K562 (cell line): ENCODE measurements at regions not wholly inside any gene's neighbourhood (a gene's known extent, or its start where the extent isn't known, plus 50 kb on each side); places are given as distances from the start of the nearest gene placed in this dataset.

ENCODE experiments used
- ATAC-seq: fragments of 200-7000 bp; cut with Tn5 transposase; 3 replicates; pipeline ENCODE4 v1.9.1; 2020; ENCODE audit warnings: moderate library complexity
- BruUV-seq: library from RNA; stranded (reverse); fragments of 400-500 nt; replicated peaks from 2 replicates; lab custom pipeline; 2021; lab: Mats Ljungman, UMichigan
- CTCF ChIA-PET: fragments of 300-600 bp; formaldehyde crosslinking; extraction: SDS; loops from one replicate; lab custom pipeline; 2021; ENCODE audit warnings: low intra/inter-chr PET ratio; lab: Yijun Ruan, JAX
- POLR2A ChIA-PET: fragments of 300-600, 350-650 bp; sonication (Branson Sonifier 250); formaldehyde crosslinking; extraction: SDS; loops from one replicate; lab custom pipeline; 2021; ENCODE audit warnings: antibody characterized with exemption, inconsistent platforms; lab: Yijun Ruan, JAX
- DNase-seq, 4 experiments: peaks; one replicate each; pipeline versions ENCODE4 v3.0.0 to v3.0.0-alpha.2; 2011 to 2018; ENCODE audit warnings: low spot score in 3 of 4, mixed read lengths in 3 of 4; ENCODE audit errors: extremely low read depth in 1 of 4
- FAIRE-seq: peaks from 2 replicates; lab custom pipeline; 2011; peaks lifted over from hg19 to GRCh38; lab: Jason Lieb, UNC
- H2AFZ ChIP-seq: 2 replicates; pipeline ENCODE4 v1.6.0; 2011; ENCODE audit warnings: low read depth, low read length, control low read depth, inconsistent platforms
- H3K27ac ChIP-seq: fragments of 200-600 bp; 3 replicates; pipeline ENCODE4 v1.8.0; 2011; ENCODE audit warnings: low read depth, mild to moderate bottlenecking, control low read depth, inconsistent platforms, low read length, moderate library complexity, mixed read lengths; ENCODE audit errors: extremely low read depth
- H3K27me3 ChIP-seq, 2 experiments: fragments of 300-600 bp in 1 of 2; 2 replicates in 1 of 2; 3 replicates in 1 of 2; pipeline versions ENCODE4 v1.6.0 to v1.8.0; 2011; ENCODE audit warnings: inconsistent platforms in 2 of 2, low read length in 2 of 2, mild to moderate bottlenecking in 1 of 2, mixed read lengths in 1 of 2, moderate library complexity in 1 of 2; ENCODE audit not compliant: control insufficient read depth in 2 of 2, insufficient read depth in 2 of 2
- H3K36me3 ChIP-seq: fragments of 300-600 bp; 3 replicates; pipeline ENCODE4 v1.8.0; 2011; ENCODE audit warnings: mild to moderate bottlenecking, low read length, inconsistent platforms; ENCODE audit not compliant: control insufficient read depth, insufficient read depth
- H3K4me1 ChIP-seq, 2 experiments: fragments of 200-600 bp in 1 of 2; replicated peaks in 1 of 2; 2 replicates in 1 of 2; 3 replicates in 1 of 2; pipeline versions ENCODE4 v1.5.1 to v1.8.0; 2011; ENCODE audit warnings: inconsistent platforms in 2 of 2, low read length in 2 of 2, mild to moderate bottlenecking in 1 of 2, mixed read lengths in 1 of 2, moderate library complexity in 1 of 2; ENCODE audit not compliant: control insufficient read depth in 2 of 2, insufficient read depth in 2 of 2
- H3K4me2 ChIP-seq: 2 replicates; pipeline ENCODE4 v1.6.1; 2011; ENCODE audit warnings: low read length, control low read depth, inconsistent platforms, mixed read lengths; ENCODE audit not compliant: insufficient read depth
- H3K4me3 ChIP-seq: fragments of 200-600 bp; sonication (generic), shearing (Covaris generic); 2 replicates; pipeline ENCODE4 v1.5.1; 2016; ENCODE audit warnings: control low read depth, inconsistent platforms
- H3K79me2 ChIP-seq: fragments of 200-600 bp; 3 replicates; pipeline ENCODE4 v1.8.0; 2011; ENCODE audit warnings: low read length, inconsistent platforms; ENCODE audit not compliant: control insufficient read depth, insufficient read depth
- H3K9ac ChIP-seq, 2 experiments: 2 replicates each; pipeline versions ENCODE4 v1.6.0 to v1.6.1; 2011; ENCODE audit warnings: low read depth in 2 of 2, low read length in 2 of 2, control low read depth in 1 of 2, inconsistent platforms in 1 of 2, mild to moderate bottlenecking in 1 of 2, mixed read lengths in 1 of 2; ENCODE audit not compliant: insufficient read depth in 1 of 2
- H3K9me1 ChIP-seq: one replicate; pipeline ENCODE4 v1.6.0; 2011; ENCODE audit warnings: inconsistent platforms, mild to moderate bottlenecking, low read length, moderate library complexity; ENCODE audit not compliant: control insufficient read depth, insufficient read depth
- H3K9me3 ChIP-seq: replicated peaks from 2 replicates; pipeline ENCODE4 v1.5.1; 2011; ENCODE audit warnings: low read depth, low read length, inconsistent platforms; ENCODE audit not compliant: control insufficient read depth, insufficient read depth
- H4K20me1 ChIP-seq: replicated peaks from 2 replicates; pipeline ENCODE4 v1.6.1; 2011; ENCODE audit warnings: low read length, inconsistent platforms, mixed read lengths; ENCODE audit not compliant: control insufficient read depth, insufficient read depth
- ARID2 ChIP-seq: fragments of 450-650 bp; IDR thresholded peaks from 2 replicates; pipeline ENCODE4 v1.6.1; 2017; ENCODE audit warnings: antibody characterized with exemption, mild to moderate bottlenecking
- CREM ChIP-seq: IDR thresholded peaks from 2 replicates; pipeline ENCODE4 v1.6.1; 2014; ENCODE audit warnings: antibody characterized with exemption, low read depth
- CTBP1 ChIP-seq: fragments of 450-650 bp; IDR thresholded peaks from 2 replicates; pipeline ENCODE4 v1.6.1; 2016; ENCODE audit warnings: borderline replicate concordance
- ETV6 ChIP-seq, 3 experiments: fragments of 150-350 bp in 1 of 3; sonication (generic) in 1 of 3; formaldehyde crosslinking in 1 of 3; IDR thresholded peaks; 2 replicates each; pipeline versions ENCODE4 v1.6.1 to v1.8.0; 2014 to 2022; ENCODE audit warnings: borderline replicate concordance in 2 of 3, low read depth in 2 of 3, antibody characterized with exemption in 1 of 3, low read length in 1 of 3, mild to moderate bottlenecking in 1 of 3, missing genetic modification reagents in 1 of 3
- HDAC6 ChIP-seq: IDR thresholded peaks from 2 replicates; pipeline ENCODE4 v1.6.1; 2012; ENCODE audit warnings: low read depth, mild to moderate bottlenecking, control low read depth, inconsistent platforms, low read length, moderate library complexity
- HNRNPUL1 ChIP-seq: fragments of 200-400 bp; formaldehyde crosslinking; IDR thresholded peaks from 2 replicates; pipeline ENCODE4 v1.6.1; 2017; ENCODE audit warnings: low read length
- ZKSCAN1 ChIP-seq: fragments of 150-350 bp; IDR thresholded peaks from 2 replicates; pipeline ENCODE4 v1.6.1; 2016; ENCODE audit warnings: low read depth, low read length
- ZNF79 ChIP-seq: fragments of 250-450 bp; sonication (Bioruptor Pico); IDR thresholded peaks from 2 replicates; pipeline ENCODE4 v1.4.0; 2020; ENCODE audit warnings: low read depth, mild to moderate bottlenecking, moderate library complexity
- ZSCAN29 ChIP-seq: fragments of 450-650 bp; IDR thresholded peaks from 2 replicates; pipeline ENCODE4 v1.6.1; 2017
- WGBS: fragments of 100-300 bp; shearing (Covaris generic); methylation state at CpG from one replicate; pipeline ENCODE4 v1.1.6; 2016; ENCODE audit warnings: low coverage, mixed read lengths; ENCODE audit not compliant: insufficient coverage; ENCODE audit errors: missing lambda C conversion rate; 5-methylcytosine and 5-hydroxymethylcytosine counted together
- in situ Hi-C: fragments of 300-500 bp; cut with MboI; formaldehyde crosslinking; loops from 4 replicates; pipeline ENCODE4 v1.15.0; 2018; ENCODE audit warnings: inconsistent platforms, mixed read lengths
- intact Hi-C: fragments of 100-400 bp; cut with micrococcal nuclease; formaldehyde crosslinking; loops from 2 replicates; pipeline ENCODE4 v1.14.2; 2022
- TF ChIP-seq, protein P1 (sequence below): sonication (generic); formaldehyde crosslinking; IDR thresholded peaks from 2 replicates; pipeline ENCODE4 v1.8.1; 2023; ENCODE audit warnings: mild to moderate bottlenecking, missing genetic modification reagents, moderate library complexity
- TF ChIP-seq, protein P2 (sequence below): fragments of 250-450 bp; sonication (Bioruptor Pico); IDR thresholded peaks from 2 replicates; pipeline ENCODE4 v1.8.0; 2022; ENCODE audit warnings: moderate library complexity, mild to moderate bottlenecking, inconsistent platforms
- TF ChIP-seq, protein P3 (sequence below): fragments of 200-400 bp; formaldehyde crosslinking; IDR thresholded peaks from 2 replicates; pipeline ENCODE4 v1.6.1; 2017; ENCODE audit warnings: mild to moderate bottlenecking, low read depth, low read length, moderate library complexity

DNA sequence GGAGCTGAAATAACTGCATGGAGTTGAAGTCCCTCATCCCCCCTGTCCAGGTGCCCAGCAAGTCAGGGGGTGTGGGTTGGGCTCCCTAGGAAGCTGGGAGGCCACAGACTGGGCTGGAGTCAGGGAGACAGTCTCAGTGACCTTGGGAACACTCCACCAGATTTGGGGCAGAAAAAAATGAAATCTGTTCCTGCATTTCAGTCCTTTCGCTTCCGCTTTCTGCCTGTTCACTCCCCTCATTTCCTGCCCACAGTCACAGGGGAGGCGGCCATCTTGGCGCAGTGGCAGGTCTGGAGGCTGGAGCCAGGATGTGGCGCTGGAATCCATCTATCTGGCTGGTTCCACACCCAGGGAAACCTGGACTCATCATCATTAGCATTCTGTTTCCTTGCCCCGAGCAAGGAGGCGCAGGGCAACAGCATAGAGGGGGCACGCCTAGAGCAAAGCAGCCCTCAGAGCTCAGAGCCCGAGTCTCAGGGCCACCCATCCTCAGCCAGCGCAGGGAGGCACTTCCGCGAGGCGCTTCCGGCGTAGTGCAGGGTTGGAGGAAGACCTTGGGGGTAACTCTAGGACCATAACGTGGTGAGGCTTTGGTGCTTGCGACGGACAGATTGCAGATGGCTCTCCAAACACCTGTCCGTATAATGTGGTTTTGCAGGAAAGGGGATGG, 86.2 kb upstream of the HSPA9 start (continued):
- no peak for TF ChIP-seq CREM

DNA sequence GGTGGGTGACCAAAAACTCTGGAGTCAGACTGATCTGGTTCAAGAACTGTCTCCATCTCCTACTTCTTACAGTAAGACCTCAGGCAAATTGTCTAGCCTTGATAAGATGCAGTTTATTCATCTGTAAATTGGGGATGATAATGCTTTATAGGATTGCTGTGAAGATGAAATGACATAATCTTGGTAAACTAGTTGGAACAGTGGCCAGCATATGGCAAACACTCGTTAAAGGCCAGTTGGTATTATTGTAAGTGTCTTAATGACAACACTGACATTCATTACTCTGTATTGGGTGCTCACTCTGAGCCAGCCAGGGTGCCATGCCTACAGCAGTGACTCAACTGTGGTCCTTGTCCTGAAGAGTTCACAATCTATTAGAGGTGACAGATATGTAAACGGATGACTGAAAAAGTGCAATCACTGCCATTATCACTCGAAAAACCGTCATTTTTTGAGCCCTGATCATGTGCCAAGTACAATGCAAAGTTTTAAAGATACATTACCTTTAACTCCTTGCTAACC, 84.9 kb upstream of the HSPA9 start:
- in situ Hi-C loops: no loop called here
- intact Hi-C loops: no loop called here
- peaks cover 10 to 67% of the 10 kb centered on the region in 2 experiments; a peak in 4 of 5 replicates for H3K27me3 ChIP-seq
- H4K20me1 ChIP-seq: no peaks in the 10 kb centered on the region
- H3K4me3 ChIP-seq: no peak overlapping the region
- TF ChIP-seq ZKSCAN1 (no peak), ZSCAN29 (no peak), HNRNPUL1 (no peak), CTBP1 (no peak), ETV6 (IDR thresholded peaks at IDR 0.05; ENCODE audit: borderline replicate concordance in 1 of 2, low read depth in 2 of 2, low read length in 1 of 2) (no peak), ETV6 (CRISPR knock-in tag; IDR thresholded peaks at IDR 0.05; ENCODE audit: borderline replicate concordance) (no peak), ARID2 (no peak), HDAC6 (no peak), ZNF79 (CRISPR knock-in tag) (no peak)
- TF ChIP-seq, protein P1, sequence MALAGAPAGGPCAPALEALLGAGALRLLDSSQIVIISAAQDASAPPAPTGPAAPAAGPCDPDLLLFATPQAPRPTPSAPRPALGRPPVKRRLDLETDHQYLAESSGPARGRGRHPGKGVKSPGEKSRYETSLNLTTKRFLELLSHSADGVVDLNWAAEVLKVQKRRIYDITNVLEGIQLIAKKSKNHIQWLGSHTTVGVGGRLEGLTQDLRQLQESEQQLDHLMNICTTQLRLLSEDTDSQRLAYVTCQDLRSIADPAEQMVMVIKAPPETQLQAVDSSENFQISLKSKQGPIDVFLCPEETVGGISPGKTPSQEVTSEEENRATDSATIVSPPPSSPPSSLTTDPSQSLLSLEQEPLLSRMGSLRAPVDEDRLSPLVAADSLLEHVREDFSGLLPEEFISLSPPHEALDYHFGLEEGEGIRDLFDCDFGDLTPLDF (CRISPR knock-in tag): no peak
- TF ChIP-seq, protein P2, sequence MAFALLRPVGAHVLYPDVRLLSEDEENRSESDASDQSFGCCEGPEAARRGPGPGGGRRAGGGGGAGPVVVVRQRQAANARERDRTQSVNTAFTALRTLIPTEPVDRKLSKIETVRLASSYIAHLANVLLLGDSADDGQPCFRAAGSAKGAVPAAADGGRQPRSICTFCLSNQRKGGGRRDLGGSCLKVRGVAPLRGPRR (CRISPR knock-in tag): no peak
- TF ChIP-seq, protein P3, sequence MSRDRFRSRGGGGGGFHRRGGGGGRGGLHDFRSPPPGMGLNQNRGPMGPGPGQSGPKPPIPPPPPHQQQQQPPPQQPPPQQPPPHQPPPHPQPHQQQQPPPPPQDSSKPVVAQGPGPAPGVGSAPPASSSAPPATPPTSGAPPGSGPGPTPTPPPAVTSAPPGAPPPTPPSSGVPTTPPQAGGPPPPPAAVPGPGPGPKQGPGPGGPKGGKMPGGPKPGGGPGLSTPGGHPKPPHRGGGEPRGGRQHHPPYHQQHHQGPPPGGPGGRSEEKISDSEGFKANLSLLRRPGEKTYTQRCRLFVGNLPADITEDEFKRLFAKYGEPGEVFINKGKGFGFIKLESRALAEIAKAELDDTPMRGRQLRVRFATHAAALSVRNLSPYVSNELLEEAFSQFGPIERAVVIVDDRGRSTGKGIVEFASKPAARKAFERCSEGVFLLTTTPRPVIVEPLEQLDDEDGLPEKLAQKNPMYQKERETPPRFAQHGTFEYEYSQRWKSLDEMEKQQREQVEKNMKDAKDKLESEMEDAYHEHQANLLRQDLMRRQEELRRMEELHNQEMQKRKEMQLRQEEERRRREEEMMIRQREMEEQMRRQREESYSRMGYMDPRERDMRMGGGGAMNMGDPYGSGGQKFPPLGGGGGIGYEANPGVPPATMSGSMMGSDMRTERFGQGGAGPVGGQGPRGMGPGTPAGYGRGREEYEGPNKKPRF: no peak
- no peak overlapping the region for H3K4me2 ChIP-seq
- no peak for FAIRE-seq
- no peak overlapping the region for H2AFZ ChIP-seq
- ChIA-PET POLR2A (no interaction called here), CTCF (no interaction called here)
- H3K36me3 ChIP-seq: no peaks in the 10 kb centered on the region
- 2% methylated on average over 4 of the region's 4 CpGs for WGBS
- DNase-seq: no peak
- H3K9ac ChIP-seq: no peak overlapping the region
- peaks cover 0 to 4% of the 10 kb centered on the region in 2 experiments; a peak in 1 of 5 replicates for H3K4me1 ChIP-seq
- H3K9me1 ChIP-seq: no peaks in the 10 kb centered on the region
- no peak overlapping the region for H3K27ac ChIP-seq
- no TSS peak for BruUV-seq
- no peaks in the 10 kb centered on the region for H3K9me3 ChIP-seq
- no peak for ATAC-seq
- no peaks in the 10 kb centered on the region for H3K79me2 ChIP-seq
